Ecto neural progenitor cell (in vitro differentiated cells): ENCODE measurements at regions not wholly inside any gene's neighbourhood (a gene's known extent, or its start where the extent isn't known, plus 50 kb on each side); places are given as distances from the start of the nearest gene placed in this dataset.
"Not testable (repeated sequence)": the region's sequence is repeated elsewhere in the genome, so short reads cannot be mapped to it uniquely, and the experiment has no call there.

Experiments
- DNase-seq: peaks from one replicate; pipeline ENCODE4 v3.0.0-alpha.2; 2018; ENCODE audit warnings: low spot score

DNA sequence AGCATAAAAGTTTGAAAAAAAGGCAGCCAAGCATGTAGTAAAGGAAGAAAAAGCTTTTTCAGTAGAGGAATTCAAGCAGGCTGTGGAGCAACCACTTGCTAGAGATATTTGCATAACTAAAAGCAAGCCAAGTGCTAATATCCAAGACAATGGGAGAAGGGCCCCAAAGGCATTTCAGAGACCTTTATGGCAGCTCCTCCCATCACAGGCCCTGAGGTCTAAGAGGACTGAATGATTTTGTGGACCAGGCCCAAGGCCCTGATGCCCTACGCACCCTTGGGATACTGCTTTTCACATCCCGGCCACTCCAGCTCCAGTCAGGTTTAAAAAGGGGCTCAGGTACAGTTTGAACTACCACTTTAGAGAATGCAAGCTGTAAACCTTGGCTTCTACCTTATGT lies 261.7 kb upstream of the SEMA3C start:
- DNase-seq: no peak

DNA sequence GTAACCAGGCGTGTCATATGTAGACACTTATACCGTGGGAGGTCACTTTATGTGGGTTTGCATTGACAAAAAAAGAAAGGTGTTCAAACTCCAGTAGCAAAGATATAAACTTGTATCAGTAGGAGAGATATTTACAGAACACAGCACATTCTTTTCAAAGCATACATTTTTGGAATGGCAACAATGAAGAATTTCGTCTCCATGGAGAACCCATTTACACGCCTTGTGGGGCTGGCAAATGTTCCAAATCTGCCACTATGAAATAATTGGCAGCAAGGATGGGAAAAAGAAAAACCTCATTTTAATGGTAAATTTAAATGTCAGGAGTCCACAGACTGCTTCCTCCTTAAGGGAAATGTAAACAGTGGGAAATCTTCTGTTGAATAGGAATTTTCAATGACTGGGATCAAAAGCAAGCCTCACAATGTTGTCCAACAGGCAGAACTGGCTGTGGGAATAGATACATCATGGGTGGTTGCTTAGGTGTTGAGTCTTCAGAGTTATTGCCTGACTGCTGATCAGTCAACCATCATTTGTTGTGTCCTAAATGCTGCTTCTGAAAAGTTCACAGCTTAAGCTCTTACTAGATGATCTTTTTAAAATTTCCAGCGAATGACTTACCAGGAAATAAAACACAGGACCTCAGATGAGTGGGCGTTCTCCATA lies 256.6 kb upstream of the SEMA3C start:
- no peak for DNase-seq

DNA sequence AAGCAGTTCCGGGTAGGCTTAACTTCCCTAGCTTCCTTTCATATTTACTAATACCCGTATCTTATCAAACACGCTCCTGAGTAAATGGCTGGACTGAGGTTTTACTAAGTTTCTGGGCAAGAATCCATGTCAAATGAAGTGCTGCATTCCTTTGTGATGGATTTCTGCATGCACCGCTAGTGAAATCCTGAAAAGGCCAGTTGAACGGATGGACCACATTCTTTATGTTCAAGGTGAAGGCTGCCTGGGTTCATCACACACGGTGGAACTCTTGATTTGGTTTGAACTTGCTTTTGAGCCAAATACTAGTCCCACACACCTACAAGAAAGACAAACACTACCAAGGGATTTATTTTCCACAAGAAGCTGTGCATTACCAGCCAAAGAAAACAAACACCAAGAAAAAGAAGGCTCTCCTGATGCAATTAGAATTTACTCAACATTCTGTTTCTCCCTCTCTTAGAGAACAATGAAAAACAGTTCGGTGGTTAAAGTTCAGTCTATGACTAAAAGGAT lies 255.0 kb upstream of the SEMA3C start:
- DNase-seq: no peak

DNA sequence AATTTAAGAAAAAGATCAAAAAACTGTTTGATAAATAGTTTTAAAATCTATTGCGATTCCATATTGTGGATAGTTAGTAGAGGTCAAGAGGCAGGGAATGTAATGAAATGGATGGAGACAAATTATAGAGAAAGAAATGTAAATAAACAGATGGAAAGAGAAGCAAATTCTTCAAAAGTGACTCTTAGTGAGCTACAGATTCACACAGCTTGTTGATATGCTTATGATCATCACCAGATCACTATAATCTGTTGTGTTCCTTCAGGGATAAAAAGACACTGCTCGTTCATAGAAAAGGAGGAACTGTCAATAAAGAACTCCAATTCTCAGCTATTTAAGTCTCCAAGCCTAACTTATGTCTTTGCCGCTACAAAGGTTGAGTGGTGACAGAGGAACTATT lies 251.4 kb upstream of the SEMA3C start:
- no peak for DNase-seq

DNA sequence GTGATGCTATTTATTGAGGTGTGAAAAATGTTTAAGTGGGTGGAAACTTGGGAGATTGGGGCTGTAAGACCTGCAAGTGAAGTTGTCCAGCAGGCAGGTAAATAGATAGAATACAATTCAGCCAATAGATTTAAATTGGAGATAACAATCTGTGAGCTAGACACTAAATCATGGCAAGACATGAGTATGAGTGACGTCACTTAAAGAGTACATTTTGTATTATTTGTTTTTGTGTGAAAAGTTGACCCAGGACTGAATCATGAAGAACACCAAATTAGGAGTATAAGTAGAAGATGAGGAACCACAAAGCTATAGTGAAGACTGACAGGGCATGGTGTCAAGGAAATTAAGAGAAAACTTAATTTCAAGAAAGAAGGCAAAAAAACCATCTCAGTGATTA lies 249.1 kb upstream of the SEMA3C start:
- DNase-seq: no peak

DNA sequence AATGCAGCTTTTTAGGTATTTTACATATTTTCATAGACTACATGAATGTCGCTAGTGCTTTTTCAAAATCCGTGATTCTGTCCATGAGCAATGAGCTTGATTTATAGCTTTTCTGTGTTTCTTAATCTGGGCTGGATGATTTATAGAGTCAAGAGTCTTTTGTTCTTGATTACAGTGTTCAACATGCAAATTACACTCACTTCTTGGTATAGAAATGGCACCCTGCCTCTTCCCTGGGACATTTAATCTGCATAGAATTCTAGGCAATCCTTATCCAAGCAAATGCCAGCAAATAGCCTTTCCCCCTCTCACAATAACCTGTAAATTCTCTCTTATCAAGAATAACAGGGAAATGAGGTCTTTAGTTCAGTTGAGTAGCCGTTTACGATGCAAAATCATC lies 246.2 kb upstream of the SEMA3C start:
- no peak for DNase-seq

DNA sequence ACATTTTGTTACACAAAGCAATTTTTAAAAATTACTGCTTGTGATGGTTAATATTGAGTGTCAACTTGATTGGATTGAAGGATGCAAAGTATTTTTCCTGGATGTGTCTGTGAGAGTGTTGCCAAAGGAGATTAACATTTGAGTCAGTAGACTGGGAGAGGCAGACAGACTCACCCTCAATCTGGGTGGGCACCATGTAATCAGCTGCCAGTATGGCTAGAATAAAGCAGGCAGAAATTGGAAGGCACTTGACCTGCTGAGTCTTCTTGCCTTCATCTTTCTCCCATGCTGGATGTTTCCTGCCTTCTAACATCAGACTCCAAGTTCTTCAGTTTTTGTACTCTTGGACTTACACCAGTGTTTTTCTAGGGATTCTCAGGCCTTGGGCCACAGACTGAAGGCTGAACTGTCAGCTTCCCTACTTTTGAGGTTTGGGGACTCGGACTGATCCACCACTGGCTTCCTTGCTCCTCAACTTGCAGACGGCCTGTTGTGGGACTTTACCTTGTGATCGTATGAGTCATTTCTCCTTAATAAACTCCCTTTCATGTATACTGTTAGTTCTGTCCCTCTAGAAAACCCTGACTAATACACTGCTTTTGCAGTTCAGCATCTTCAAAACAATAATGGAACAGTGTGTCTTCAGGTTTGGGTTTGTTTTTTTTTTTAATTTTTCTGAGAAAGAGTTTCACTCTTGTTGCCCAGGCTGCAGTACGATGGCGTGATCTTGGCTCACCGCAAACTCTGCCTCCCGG lies 244.1 kb upstream of the SEMA3C start:
- no peak for DNase-seq

DNA sequence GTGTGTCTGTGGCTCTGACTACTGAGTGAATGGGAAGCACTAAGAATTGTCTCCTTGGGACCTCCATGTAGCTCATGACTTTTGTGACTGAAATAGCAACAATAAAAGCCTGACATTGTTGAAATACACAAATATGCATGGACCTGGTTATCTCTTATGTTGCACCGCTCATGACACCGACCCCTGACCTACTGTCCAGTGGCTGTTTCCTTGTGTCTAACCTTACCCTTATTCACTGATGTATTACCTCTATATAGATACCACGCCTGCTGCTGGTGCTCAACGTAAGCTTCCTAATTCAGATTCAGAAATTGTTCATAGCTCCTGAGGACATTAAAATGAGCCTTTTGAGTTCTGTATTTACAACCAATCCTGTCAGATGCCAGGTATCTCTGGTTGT lies 243.4 kb upstream of the SEMA3C start:
- no peak for DNase-seq

DNA sequence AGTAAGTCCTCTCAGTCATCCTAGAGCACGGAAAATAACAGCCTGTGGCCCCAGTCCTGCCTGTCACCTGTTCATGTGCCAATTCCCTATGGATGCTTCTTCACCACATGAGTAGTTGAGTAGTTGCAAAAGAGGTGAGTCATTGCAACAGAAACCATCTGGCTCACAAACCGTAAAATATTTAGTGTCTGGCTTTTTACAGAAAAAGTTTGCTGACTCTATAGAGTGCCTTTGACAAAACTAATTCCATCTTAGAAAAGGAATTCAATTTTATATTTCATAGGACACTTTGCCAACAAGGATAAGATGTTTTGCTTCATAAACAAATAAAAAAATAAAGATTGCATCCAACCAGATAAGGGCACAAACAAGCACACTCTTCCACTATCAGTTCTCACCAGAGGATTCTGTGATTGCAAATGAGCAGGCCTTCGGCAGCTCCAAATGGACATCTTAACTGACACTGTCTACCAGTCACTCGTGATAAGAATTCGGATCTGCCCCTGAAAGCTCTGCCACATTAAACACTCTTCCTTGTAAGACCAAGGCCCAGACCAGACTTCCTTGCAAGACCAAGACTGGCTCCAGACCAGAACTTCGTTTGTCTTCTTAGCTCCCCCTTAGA lies 242.7 kb upstream of the SEMA3C start:
- no peak for DNase-seq

DNA sequence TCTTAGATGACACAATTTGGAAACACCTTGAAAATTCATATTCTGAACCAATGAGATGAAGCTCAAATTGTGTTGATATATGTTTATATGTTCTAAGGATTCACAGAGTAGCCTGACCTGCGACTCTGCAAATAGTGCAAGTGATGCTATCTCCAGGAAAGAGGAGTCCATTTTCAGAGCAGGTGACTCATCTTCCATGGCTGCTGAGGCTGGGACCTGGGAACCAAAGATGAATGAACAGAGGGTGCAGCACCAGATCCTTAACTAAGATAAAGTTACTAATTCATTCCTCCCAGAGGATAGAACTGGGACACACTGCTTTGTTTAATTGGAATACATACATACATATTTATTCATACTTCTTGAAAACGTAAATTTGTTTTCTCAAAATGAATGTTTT lies 240.6 kb upstream of the SEMA3C start:
- DNase-seq: no peak

DNA sequence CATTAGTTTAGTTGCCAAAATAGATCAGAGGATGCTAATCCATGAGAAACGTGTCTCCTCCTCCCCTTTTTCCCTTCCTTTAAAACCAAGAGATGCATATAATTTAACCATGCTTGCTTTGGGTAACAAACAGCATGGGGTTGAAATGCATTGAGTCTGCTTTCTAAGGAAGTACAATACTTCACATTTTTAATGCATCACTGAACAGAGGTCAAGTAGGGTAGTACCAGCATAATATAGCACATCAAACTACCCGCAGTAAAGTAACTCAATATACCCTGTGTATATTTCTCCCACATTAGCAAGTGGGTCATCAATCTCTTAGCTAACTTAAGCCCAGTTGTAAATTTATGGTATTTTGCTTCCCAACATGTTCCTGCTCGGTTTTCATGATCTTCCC lies 239.3 kb upstream of the SEMA3C start:
- DNase-seq: no peak

DNA sequence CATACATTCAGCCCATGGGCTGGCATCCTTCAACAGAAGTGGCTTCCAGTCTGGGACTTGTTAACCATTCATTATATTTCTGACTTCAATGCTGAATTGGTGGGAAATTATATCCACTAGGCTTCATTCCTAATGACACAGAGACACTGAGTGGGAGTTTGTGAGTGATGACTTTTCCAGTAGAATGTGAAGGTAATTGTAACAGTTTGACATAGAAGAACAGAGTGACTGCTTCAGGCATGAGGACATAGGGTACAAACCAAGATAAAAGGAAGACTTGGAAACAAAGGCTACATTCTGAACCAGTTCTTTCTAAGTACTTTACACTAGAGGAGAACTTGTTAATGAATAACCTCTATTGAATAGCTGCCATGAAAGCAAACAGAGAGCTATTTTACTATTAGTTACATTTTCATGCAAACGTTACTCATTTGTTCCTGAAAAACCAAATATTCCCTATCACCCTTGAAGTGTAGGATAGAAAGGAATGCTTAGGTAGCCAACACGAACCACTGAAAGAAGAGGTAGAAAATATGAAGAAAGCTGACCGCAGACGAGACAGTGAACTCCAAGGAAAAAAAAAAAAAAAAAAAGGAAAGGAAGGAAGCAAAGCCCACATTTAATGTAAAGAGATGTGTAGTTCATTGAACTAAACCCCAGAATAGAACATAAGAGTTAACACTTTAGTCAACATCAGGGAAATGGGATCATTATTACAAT lies 237.0 kb upstream of the SEMA3C start:
- DNase-seq: no peak

DNA sequence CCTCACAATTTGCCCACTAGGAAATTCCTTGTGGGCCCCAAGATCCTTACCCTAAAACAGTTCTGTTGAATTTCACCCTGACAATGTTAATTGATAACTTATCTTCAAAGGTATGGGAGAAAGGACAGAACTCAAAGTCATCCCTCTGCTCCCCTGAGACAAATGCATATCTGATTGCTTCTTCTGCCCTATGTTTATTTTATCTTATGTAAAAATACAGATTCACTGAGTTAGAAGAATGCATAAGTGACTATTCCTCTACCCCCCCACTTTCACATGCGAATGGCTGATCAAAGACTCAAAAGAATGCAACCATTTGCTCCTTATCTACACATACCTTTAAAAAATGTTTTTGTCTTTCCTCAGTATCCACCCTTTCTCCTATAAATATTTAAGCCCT lies 235.7 kb upstream of the SEMA3C start:
- no peak for DNase-seq

DNA sequence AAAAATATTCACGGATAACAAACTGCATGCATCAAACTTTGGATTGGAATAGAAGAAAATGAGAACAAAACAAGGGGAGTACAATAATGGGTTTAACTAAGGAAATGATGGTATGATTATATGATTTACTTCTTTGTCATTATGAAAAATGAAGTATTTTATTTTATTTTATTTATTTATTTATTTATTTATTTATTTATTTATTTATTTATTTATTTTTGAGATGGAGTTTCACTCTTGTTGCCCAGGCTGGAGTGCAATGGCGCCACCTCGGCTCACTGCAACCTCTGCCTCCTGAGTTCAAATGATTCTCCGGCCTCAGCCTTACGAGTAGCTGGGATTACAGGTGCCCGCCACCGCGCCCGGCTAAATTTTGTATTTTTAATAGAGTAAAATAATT lies 234.1 kb upstream of the SEMA3C start:
- not testable (repeated sequence) for DNase-seq

DNA sequence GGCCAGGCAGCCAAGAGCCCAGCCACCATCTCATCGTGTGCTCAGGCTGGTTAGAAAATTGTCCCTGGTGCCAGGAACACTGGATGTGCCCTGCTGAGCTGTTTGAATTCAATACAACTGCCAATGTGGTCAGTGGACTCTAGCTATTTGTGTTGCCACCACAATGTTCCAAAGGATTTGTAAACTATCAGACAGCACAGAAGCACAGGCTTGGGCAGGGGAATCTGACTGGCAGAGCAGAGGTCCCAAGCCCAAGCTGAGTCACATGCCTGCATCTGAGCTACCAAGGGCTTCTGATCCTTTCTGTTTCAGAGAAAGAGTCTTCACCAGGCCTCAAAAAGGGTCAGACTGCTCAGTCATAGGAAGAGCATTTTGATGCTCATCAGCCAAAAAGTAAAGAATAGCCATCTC lies 232.1 kb upstream of the SEMA3C start:
- DNase-seq: no peak

DNA sequence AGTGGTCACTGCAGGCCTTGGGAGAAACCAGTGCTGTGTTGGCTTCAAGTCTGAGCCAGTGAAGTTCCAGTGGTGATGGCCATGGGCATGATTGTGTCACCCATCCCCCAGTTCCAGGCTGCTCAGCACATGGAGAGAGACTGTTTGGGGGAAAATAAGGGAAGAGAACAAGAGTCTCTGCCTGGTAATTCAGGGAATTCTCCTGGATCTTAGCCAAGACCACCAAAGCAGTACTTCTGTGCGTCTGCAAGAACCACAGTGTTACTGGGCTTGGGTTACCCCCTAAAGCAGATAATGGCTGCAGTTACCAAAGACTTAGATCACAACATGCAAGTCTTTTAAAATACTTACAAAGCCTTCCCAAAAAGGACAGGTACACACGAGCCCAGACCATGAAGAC lies 225.0 kb upstream of the SEMA3C start:
- no peak for DNase-seq

DNA sequence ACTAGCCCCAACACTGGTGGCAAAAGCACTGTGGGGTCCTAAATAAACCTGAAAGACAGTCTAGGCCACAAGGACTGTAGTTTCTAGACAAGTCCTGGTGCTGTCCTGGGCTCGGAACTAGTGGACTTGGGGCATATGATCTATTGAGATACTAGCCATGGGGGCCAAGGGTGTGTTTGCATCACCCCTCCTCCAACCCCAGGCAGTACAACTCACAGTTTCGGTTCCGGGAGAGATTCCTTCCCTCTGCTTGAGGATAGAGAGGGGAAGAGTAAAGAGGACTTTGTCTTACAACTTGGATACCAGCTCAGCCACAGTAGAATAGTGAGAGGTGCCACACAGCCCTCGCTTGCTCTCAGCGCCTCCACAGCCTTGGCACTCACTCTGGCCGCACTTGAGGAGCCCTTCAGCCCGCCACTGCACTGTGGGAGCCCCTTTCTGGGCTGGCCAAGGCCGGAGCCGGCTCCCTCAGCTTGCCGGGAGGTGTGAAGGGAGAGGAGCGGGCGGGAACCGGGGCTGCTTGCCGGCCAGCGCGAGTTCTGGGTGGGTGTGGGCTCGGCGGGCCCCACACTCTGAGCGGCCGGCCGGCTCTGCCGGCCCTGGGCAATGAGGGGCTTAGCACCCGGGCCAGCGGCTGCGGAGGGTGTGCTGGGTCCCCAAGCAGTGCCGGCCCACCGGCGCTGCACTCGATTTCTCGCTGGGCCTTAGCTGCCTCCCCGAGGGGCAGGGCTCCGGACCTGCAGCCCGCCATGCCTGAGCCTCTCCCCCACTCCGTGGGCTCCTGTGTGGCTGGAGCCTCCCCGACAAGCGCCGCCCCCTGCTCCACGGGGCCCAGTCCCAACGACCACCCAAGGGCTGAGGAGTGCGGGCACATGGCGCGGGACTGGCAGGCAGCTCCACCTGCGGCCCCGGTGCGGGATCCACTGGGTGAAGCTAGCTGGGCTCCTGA lies 222.7 kb upstream of the SEMA3C start:
- not testable (repeated sequence) for DNase-seq

DNA sequence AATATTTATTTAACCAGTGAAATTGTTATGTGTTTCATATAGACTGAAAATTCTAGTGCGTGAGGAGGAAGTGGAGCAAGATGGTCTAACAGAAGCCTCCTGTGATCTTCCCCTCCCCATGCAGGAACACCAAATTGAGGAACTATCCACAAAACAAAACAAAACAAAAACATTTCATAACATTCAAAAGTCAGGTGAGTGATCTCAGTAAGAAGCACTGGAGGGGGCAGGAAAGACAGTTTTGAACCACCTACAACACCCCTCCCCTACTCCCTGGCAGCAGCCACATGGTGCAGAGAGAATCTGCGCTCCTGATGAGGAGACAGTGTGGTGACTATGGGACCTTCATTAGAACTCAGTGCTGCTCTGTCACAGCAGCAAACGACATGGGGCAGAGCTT lies 221.9 kb upstream of the SEMA3C start:
- no peak for DNase-seq

DNA sequence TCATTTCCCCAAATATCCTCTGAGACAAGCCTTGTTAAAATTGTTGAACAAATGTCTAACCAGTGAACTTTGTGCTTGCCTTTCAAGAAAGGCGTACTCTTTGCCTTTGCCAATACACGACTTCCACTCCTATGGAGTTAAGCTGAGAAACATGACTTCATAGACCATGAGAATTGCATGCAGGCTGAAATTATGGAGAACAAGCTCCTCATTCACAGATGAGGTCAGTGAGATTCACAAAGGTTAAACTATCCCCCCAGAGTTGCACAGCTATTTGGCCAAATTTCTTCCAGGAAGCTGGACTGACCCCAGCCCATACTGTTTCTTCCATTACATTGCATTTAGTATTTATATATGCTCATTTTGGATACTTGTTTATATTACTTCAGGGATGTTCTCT lies 221.4 kb upstream of the SEMA3C start:
- no peak for DNase-seq

DNA sequence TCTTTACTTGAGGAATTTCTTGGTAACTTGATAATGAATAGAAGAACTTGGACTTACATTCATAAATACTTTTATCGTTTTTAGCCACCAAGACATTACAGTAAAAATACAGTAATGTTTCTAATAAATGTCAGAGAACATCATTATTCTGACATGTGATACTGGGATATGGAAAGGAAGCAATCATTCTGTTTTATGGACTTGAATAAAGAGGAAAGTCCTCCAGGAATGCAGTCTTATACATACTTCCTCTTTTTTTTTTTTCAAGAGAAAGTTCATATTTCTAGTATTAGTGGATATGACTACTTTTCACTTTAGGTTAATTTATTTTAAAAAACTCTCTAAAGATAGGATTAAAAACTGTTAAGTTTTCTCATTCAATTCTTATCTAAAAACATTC lies 220.0 kb upstream of the SEMA3C start:
- no peak for DNase-seq

DNA sequence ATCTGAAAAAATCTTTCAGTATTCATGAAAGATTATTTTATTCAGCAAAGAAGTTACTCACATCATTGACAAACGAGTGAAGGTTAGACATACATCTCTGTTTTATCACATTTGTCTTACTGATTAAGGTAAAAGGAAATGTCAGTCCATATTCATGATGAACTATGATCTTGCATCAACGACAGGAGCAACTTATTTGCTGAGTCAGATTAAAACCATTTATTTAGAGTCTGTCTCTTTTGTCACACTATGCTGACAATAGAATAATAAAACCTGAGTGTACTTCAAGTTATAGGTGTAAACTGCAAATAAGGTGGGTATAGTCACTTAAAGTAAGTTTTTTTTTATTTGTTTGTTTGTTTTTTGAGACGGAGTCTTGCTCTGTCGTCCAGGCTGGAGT lies 216.5 kb upstream of the SEMA3C start:
- DNase-seq: no peak

DNA sequence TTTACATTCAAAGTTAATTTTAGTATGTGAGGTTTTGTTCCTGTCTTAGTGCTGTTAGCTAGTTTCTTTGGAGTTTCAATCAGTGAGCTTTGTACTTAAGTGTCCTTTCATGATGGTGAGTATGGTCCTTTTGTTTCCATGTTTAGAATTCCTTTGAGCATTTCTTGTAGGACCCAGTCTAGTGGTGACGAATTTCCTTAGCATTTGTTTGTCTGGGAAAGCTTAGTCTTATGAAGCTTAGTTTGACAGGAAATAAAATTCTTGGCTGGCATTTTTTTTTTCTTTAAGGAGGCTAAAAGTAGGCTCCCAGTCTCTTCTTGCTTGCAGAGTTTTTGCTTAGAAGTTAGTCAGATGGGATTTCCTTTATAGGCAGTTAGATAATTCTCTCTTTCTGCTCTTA lies 209.2 kb upstream of the SEMA3C start:
- no peak for DNase-seq
